ENCODE measurements at regions not wholly inside any gene's neighbourhood (a gene's known extent, or its start where the extent isn't known, plus 50 kb on each side); places are given as distances from the start of the nearest gene placed in this dataset.

GRCh38 chr6:45801471-45802289, 214.0 kb downstream of the CLIC5 start:
- H3K9ac ChIP-seq (ENCODE audit: low read length): no peak overlapping the region
- H3K9me2 ChIP-seq (ENCODE audit: insufficient read depth, low read length): no peaks in the 10 kb centered on the region
- no peaks in the 10 kb centered on the region for H3K27me3 ChIP-seq (ENCODE audit: insufficient read depth, low read depth, low read length)
- H3F3A ChIP-seq (ENCODE audit: insufficient read depth, low read length, poor library complexity, severe bottlenecking): no peaks in the 10 kb centered on the region
- TF ChIP-seq EZH2 (IDR thresholded peaks at IDR 0.05; ENCODE audit: borderline replicate concordance, insufficient read depth, low read length, poor library complexity, severe bottlenecking) (no peak), REST (IDR thresholded peaks at IDR 0.05; ENCODE audit: borderline replicate concordance) (no peak), EP300 (conservative IDR thresholded peaks at IDR 0.05; ENCODE audit: poor library complexity, severe bottlenecking) (no peak), RAD21 (conservative IDR thresholded peaks at IDR 0.05) (no peak), TAF1 (IDR thresholded peaks at IDR 0.05; ENCODE audit: low read depth) (no peak), POLR2AphosphoS5 (IDR thresholded peaks at IDR 0.05) (no peak), CTCF (IDR thresholded peaks at IDR 0.05; ENCODE audit: poor library complexity, severe bottlenecking) (no peak), SMC3 (conservative IDR thresholded peaks at IDR 0.05; ENCODE audit: poor library complexity) (no peak), MXI1 (conservative IDR thresholded peaks at IDR 0.05; ENCODE audit: poor library complexity, severe bottlenecking) (no peak)
- no peaks in the 10 kb centered on the region for H3K9me3 ChIP-seq (ENCODE audit: low read length)
- H2AFZ ChIP-seq (ENCODE audit: low read depth, low read length): no peak overlapping the region
- H3K27ac ChIP-seq (ENCODE audit: low read length): no peak overlapping the region
- no peaks in the 10 kb centered on the region for H3K36me3 ChIP-seq (ENCODE audit: insufficient read depth, low read length)
- no peak overlapping the region for H3K4me2 ChIP-seq (ENCODE audit: low read length)
- H3K4me3 ChIP-seq (ENCODE audit: low read length): no peak overlapping the region
- H4K20me1 ChIP-seq (ENCODE audit: insufficient read depth): no peaks in the 10 kb centered on the region
- H3K79me2 ChIP-seq (replicated peaks; ENCODE audit: insufficient read depth, low read length): no peaks in the 10 kb centered on the region

- Histone ChIP-seq H3K4me3 (ENCODE audit: low read length) (no peak overlapping the region), H4K20me1 (ENCODE audit: insufficient read depth) (no peaks in the 10 kb centered on the region), H3K9ac (ENCODE audit: low read length) (no peak overlapping the region), H3K9me3 (ENCODE audit: low read length) (no peaks in the 10 kb centered on the region), H3K79me2 (replicated peaks; ENCODE audit: insufficient read depth, low read length) (no peaks in the 10 kb centered on the region), H3K27ac (ENCODE audit: low read length) (no peak overlapping the region), H3K4me2 (ENCODE audit: low read length) (no peak overlapping the region), H3K36me3 (ENCODE audit: insufficient read depth, low read length) (no peaks in the 10 kb centered on the region), H3K9me2 (ENCODE audit: insufficient read depth, low read length) (no peaks in the 10 kb centered on the region), H2AFZ (ENCODE audit: low read depth, low read length) (no peak overlapping the region), H3K27me3 (ENCODE audit: insufficient read depth, low read depth, low read length) (no peaks in the 10 kb centered on the region), H3F3A (ENCODE audit: insufficient read depth, low read length, poor library complexity, severe bottlenecking) (no peaks in the 10 kb centered on the region)
- no peak for TF ChIP-seq EP300 (conservative IDR thresholded peaks at IDR 0.05; ENCODE audit: poor library complexity, severe bottlenecking)
- TF ChIP-seq RAD21 (conservative IDR thresholded peaks at IDR 0.05): no peak
- no peak for TF ChIP-seq POLR2AphosphoS5 (IDR thresholded peaks at IDR 0.05)
- no peak for TF ChIP-seq REST (IDR thresholded peaks at IDR 0.05; ENCODE audit: borderline replicate concordance)
- TF ChIP-seq EZH2 (IDR thresholded peaks at IDR 0.05; ENCODE audit: borderline replicate concordance, insufficient read depth, low read length, poor library complexity, severe bottlenecking): no peak
- no peak for TF ChIP-seq MXI1 (conservative IDR thresholded peaks at IDR 0.05; ENCODE audit: poor library complexity, severe bottlenecking)
- no peak for TF ChIP-seq CTCF (IDR thresholded peaks at IDR 0.05; ENCODE audit: poor library complexity, severe bottlenecking)
- no peak for TF ChIP-seq TAF1 (IDR thresholded peaks at IDR 0.05; ENCODE audit: low read depth)
- TF ChIP-seq SMC3 (conservative IDR thresholded peaks at IDR 0.05; ENCODE audit: poor library complexity): no peak
Observed at GRCh38 chr6:45800911-45801310, 214.7 kb downstream of the CLIC5 start.
